ENCODE measurements at regions not wholly inside any gene's neighbourhood (a gene's known extent, or its start where the extent isn't known, plus 50 kb on each side); places are given as distances from the start of the nearest gene placed in this dataset.

- no peak for TF ChIP-seq EZH2 (IDR thresholded peaks at IDR 0.05; ENCODE audit: insufficient read depth, poor library complexity, severe bottlenecking)
- TF ChIP-seq EZH2phosphoT487 (IDR thresholded peaks at IDR 0.05; ENCODE audit: insufficient read depth, low read depth): no peak
These were observed 506.2 kb upstream of the ZWINT start for GRCh38 chr10:56867236-56867635.
